SU-DHL-6 (cell line): ENCODE measurements at regions not wholly inside any gene's neighbourhood (a gene's known extent, or its start where the extent isn't known, plus 50 kb on each side); places are given as distances from the start of the nearest gene placed in this dataset.

Experiments
- H2AFZ ChIP-seq: fragments of 200-600 bp; sonication (generic); 2 replicates; pipeline ENCODE4 v1.6.1; 2014; ENCODE audit warnings: low read depth, mild to moderate bottlenecking, moderate library complexity, mixed read lengths, antibody characterized with exemption, low read length; ENCODE audit not compliant: severe bottlenecking
- H3F3A ChIP-seq: fragments of 200-600 bp; shearing (Covaris generic); 2 replicates; pipeline ENCODE4 v1.6.0; 2016; ENCODE audit warnings: antibody characterized with exemption, mild to moderate bottlenecking; ENCODE audit not compliant: insufficient read depth
- H3K27ac ChIP-seq: fragments of 200-600 bp; sonication (generic); 2 replicates; pipeline ENCODE4 v1.5.1; 2016; ENCODE audit warnings: low read depth, mild to moderate bottlenecking, low read length, moderate library complexity, mixed read lengths
- H3K27me3 ChIP-seq: fragments of 200-600 bp; sonication (generic), shearing (Covaris generic); 2 replicates; pipeline ENCODE4 v1.6.0; 2014; ENCODE audit warnings: mild to moderate bottlenecking, low read length
- H3K36me3 ChIP-seq: fragments of 200-600 bp; sonication (generic); 2 replicates; pipeline ENCODE4 v1.6.1; 2014; ENCODE audit warnings: mild to moderate bottlenecking, low read length, mixed read lengths
- H3K4me2 ChIP-seq: fragments of 300-600, 200-600 bp; shearing (Covaris generic), sonication (generic); 2 replicates; pipeline ENCODE4 v1.6.0; 2014; ENCODE audit warnings: low read length, low read depth, mild to moderate bottlenecking; ENCODE audit not compliant: poor library complexity, severe bottlenecking
- H3K4me3 ChIP-seq: fragments of 200-600 bp; sonication (generic); 2 replicates; pipeline ENCODE4 v1.5.1; 2014; ENCODE audit warnings: antibody characterized with exemption, low read length, mild to moderate bottlenecking, mixed read lengths; ENCODE audit not compliant: insufficient read depth, poor library complexity, severe bottlenecking
- H3K79me2 ChIP-seq: fragments of 200-600 bp; sonication (generic); 2 replicates; pipeline ENCODE4 v1.6.1; 2014; ENCODE audit warnings: mild to moderate bottlenecking, low read length, moderate library complexity; ENCODE audit not compliant: insufficient read depth
- H3K9ac ChIP-seq: fragments of 200-600 bp; sonication (generic); 2 replicates; pipeline ENCODE4 v1.7.0; 2014; ENCODE audit warnings: mild to moderate bottlenecking, low read length
- H3K9me2 ChIP-seq: fragments of 200-600 bp; sonication (generic); replicated peaks from 2 replicates; pipeline ENCODE4 v1.6.1; 2014; ENCODE audit warnings: low read length; ENCODE audit not compliant: insufficient read depth
- H3K9me3 ChIP-seq: fragments of 200-600 bp; sonication (generic); 2 replicates; pipeline ENCODE4 v1.6.1; 2014; ENCODE audit warnings: low read length, mixed read lengths; ENCODE audit not compliant: insufficient read depth
- H4K20me1 ChIP-seq: fragments of 200-600 bp; sonication (generic); 2 replicates; pipeline ENCODE4 v1.6.1; 2014; ENCODE audit warnings: low read depth, mild to moderate bottlenecking, antibody characterized with exemption, low read length, moderate library complexity, mixed read lengths
- EZH2phosphoT487 ChIP-seq: fragments of 200-600 bp; sonication (generic), shearing (Covaris generic); conservative IDR thresholded peaks from 2 replicates; pipeline ENCODE4 v1.6.1; 2018; ENCODE audit warnings: mild to moderate bottlenecking, antibody characterized with exemption, low read length, moderate library complexity, mixed read lengths
- TF ChIP-seq, protein P1 (sequence below): fragments of 200-600 bp; sonication (generic); IDR thresholded peaks from one replicate; pipeline ENCODE4 v1.5.1; 2017; ENCODE audit warnings: antibody characterized with exemption, mild to moderate bottlenecking, low read length, moderate library complexity; ENCODE audit not compliant: insufficient read depth, poor library complexity, severe bottlenecking

GRCh38 chr2:14684516-14684915 is 52.0 kb downstream of the LRATD1 start:
- Histone ChIP-seq H3K36me3 (no peaks in the 10 kb centered on the region), H3K9me2 (no peaks in the 10 kb centered on the region), H3K4me3 (no peak overlapping the region), H3F3A (no peaks in the 10 kb centered on the region), H3K27me3 (no peaks in the 10 kb centered on the region), H3K79me2 (no peaks in the 10 kb centered on the region), H3K4me2 (no peak overlapping the region), H3K9ac (no peak overlapping the region), H2AFZ (no peak overlapping the region), H4K20me1 (no peaks in the 10 kb centered on the region), H3K9me3 (no peaks in the 10 kb centered on the region), H3K27ac (no peak overlapping the region)
- TF ChIP-seq, protein P1, sequence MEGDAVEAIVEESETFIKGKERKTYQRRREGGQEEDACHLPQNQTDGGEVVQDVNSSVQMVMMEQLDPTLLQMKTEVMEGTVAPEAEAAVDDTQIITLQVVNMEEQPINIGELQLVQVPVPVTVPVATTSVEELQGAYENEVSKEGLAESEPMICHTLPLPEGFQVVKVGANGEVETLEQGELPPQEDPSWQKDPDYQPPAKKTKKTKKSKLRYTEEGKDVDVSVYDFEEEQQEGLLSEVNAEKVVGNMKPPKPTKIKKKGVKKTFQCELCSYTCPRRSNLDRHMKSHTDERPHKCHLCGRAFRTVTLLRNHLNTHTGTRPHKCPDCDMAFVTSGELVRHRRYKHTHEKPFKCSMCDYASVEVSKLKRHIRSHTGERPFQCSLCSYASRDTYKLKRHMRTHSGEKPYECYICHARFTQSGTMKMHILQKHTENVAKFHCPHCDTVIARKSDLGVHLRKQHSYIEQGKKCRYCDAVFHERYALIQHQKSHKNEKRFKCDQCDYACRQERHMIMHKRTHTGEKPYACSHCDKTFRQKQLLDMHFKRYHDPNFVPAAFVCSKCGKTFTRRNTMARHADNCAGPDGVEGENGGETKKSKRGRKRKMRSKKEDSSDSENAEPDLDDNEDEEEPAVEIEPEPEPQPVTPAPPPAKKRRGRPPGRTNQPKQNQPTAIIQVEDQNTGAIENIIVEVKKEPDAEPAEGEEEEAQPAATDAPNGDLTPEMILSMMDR, result no peak
- TF ChIP-seq EZH2phosphoT487, result no peak

DNA sequence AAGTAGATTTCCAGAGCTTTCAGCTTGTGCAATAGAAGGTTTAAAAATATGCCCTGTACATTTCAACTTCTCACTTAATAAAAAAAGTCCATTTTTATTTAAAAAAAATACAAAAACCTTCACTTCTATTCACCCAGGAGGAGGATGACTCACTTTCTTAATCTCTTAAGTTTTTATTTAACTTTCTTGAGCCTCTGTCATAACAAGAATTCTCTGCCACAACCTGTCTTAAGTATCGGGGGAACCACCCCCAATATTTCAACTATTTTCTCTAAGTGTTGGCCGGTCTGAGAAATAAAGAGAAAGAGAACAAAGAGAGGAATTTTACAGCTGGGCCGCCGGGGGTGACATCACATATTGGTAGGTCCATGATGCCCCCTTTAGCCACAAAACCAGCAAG is 58.4 kb downstream of the LRATD1 start:
- no peak overlapping the region for H2AFZ ChIP-seq
- H3K9me3 ChIP-seq, result no peaks in the 10 kb centered on the region
- no peak overlapping the region for H3K27ac ChIP-seq
- no peak overlapping the region for H3K4me2 ChIP-seq
- H3K9me2 ChIP-seq, result no peaks in the 10 kb centered on the region
- H3K79me2 ChIP-seq, result no peaks in the 10 kb centered on the region
- H3K9ac ChIP-seq, result no peak overlapping the region
- no peak overlapping the region for H3K4me3 ChIP-seq
- no peaks in the 10 kb centered on the region for H3K36me3 ChIP-seq
- no peaks in the 10 kb centered on the region for H4K20me1 ChIP-seq
- TF ChIP-seq, protein P1, result no peak
- TF ChIP-seq EZH2phosphoT487, result no peak
- H3F3A ChIP-seq, result no peaks in the 10 kb centered on the region
- H3K27me3 ChIP-seq, result no peaks in the 10 kb centered on the region

GRCh38 chr2:14693874-14694273 is 61.4 kb downstream of the LRATD1 start:
- Histone ChIP-seq H3K27me3 (no peaks in the 10 kb centered on the region), H3K9ac (no peak overlapping the region), H3K9me2 (no peaks in the 10 kb centered on the region), H3K27ac (no peak overlapping the region), H3K4me2 (no peak overlapping the region), H3K9me3 (no peaks in the 10 kb centered on the region), H2AFZ (no peak overlapping the region), H3K4me3 (no peak overlapping the region), H3K36me3 (no peaks in the 10 kb centered on the region), H3F3A (no peaks in the 10 kb centered on the region), H3K79me2 (no peaks in the 10 kb centered on the region), H4K20me1 (no peaks in the 10 kb centered on the region)
- TF ChIP-seq EZH2phosphoT487, result no peak
- TF ChIP-seq, protein P1, result no peak
